ENCODE measurements at regions not wholly inside any gene's neighbourhood (a gene's known extent, or its start where the extent isn't known, plus 50 kb on each side); places are given as distances from the start of the nearest gene placed in this dataset.
A peak's percentile ranks its signal among the peaks of the same experiment; 100 is the strongest.

DNA sequence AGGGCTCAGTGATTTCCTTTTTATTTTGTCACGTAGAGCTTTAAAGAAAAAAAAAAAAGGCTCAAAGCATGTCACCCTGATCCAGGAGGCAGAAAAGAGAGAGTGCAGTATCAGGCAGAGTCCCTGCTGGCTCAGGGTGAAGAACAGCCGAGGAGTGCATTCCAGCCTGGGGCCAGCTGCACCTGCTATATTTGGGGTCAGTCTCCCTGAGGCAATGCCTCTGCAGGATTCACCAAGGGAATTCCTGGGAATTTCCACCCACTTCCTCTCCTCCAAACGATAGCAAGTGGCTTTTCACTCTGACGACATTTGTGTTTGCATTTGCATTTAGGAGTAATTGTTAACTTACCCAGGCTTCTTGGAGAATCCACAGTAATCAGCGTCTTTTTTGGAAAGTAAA is 202.9 kb upstream of the CTNNB1 start:
- no peak overlapping the region for H3K4me2 ChIP-seq (ENCODE audit: insufficient read depth, insufficient read length, low read length)
- H3K36me3 Mint-ChIP-seq (ENCODE audit: insufficient read depth in 1 of 3, low read depth in 3 of 3): no peaks in the 10 kb centered on the region; a peak in 1 of 7 replicates
- DNase-seq: peak; percentile 76
- H3K56ac ChIP-seq (ENCODE audit: insufficient read length, low read depth, low read length): no peak overlapping the region
- H3K14ac ChIP-seq (ENCODE audit: insufficient read depth, low read length): no peak overlapping the region
- H2BK15ac ChIP-seq (ENCODE audit: low read depth, low read length): no peak overlapping the region
- H3K9me3 Mint-ChIP-seq: no peaks in the 10 kb centered on the region; a peak in 1 of 5 replicates
- H2AK5ac ChIP-seq (ENCODE audit: insufficient read length, low read length): no peak overlapping the region
- 0 out of 2 replicates have a peak, but pooled peaks cover 1% of the 10 kb centered on the region for H3K27me3 Mint-ChIP-seq (ENCODE audit: low read depth)
- H4K20me1 ChIP-seq (ENCODE audit: control insufficient read depth, insufficient read depth, insufficient read length): no peaks in the 10 kb centered on the region
- H3K79me2 ChIP-seq (ENCODE audit: insufficient read depth, low read length): no peaks in the 10 kb centered on the region; the same call in 1 of the 2 replicates
- TF ChIP-seq CTCF (conservative IDR thresholded peaks at IDR 0.05): no peak
- peaks cover 45 to 57% of the 10 kb centered on the region in 2 experiments for H3K4me1 Mint-ChIP-seq
- H3K27me3 ChIP-seq (ENCODE audit: insufficient read depth, low read length): no peaks in the 10 kb centered on the region
- no peak overlapping the region for H2BK120ac ChIP-seq (ENCODE audit: low read depth, low read length, poor library complexity, severe bottlenecking)
- H3K27ac ChIP-seq (ENCODE audit: insufficient read length, low read depth, low read length): no peak overlapping the region
- H3K27ac Mint-ChIP-seq: peak overlapping the region in 2 of 3 experiments; percentile 16 to 92; a peak in 3 of 7 replicates
- no peaks in the 10 kb centered on the region for H3K79me1 ChIP-seq (ENCODE audit: insufficient read depth, low read depth, low read length, poor library complexity, severe bottlenecking)
- no peak overlapping the region for H4K91ac ChIP-seq (ENCODE audit: insufficient read length, low read depth, low read length)
- no peak overlapping the region for H4K8ac ChIP-seq (replicated peaks; ENCODE audit: insufficient read length, low read depth, low read length)
- no peak overlapping the region for H3K23ac ChIP-seq (ENCODE audit: insufficient read length, low read depth, low read length)
- H2BK5ac ChIP-seq (ENCODE audit: insufficient read length, low read length): no peak overlapping the region
- H3K4me1 ChIP-seq (ENCODE audit: insufficient read depth, low read length): peaks cover 12% of the 10 kb centered on the region
- H3K9ac ChIP-seq (ENCODE audit: extremely low read depth, insufficient read length, low read length): no peak overlapping the region
- H4K5ac ChIP-seq (ENCODE audit: insufficient read length, low read depth, low read length): no peak overlapping the region
- no peaks in the 10 kb centered on the region for H3K9me3 ChIP-seq (ENCODE audit: control insufficient read depth, low read depth, low read length)
- H3K18ac ChIP-seq (ENCODE audit: insufficient read length, low read depth, low read length): no peak overlapping the region
- H3K23me2 ChIP-seq (ENCODE audit: insufficient read length, low read depth, low read length, poor library complexity, severe bottlenecking): peaks cover 2% of the 10 kb centered on the region
- WGBS (ENCODE audit: extremely low coverage, insufficient read length, low lambda C conversion rate): no CpG with 5 or more reads among the region's 5 CpGs
- H3T11ph ChIP-seq (ENCODE audit: low read length): no peak overlapping the region
- H2BK12ac ChIP-seq (ENCODE audit: insufficient read length, low read depth, low read length): no peak overlapping the region
- no peak overlapping the region for H3K4ac ChIP-seq (ENCODE audit: low read depth, low read length)
- H3K4me3 Mint-ChIP-seq: no peak overlapping the region
- no peak overlapping the region for H2AFZ ChIP-seq (ENCODE audit: low read length)
- H2BK20ac ChIP-seq (ENCODE audit: low read depth, low read length, poor library complexity, severe bottlenecking): no peak overlapping the region

Data from H9 (cell line).